NCI-H1417 (cell line): ENCODE measurements at regions not wholly inside any gene's neighbourhood (a gene's known extent, or its start where the extent isn't known, plus 50 kb on each side); places are given as distances from the start of the nearest gene placed in this dataset.

ENCODE experiments used
- DNase-seq, 3 experiments: peaks; one replicate each; lab custom pipeline; 2025; lab: John Stamatoyannopoulos, UW

DNA sequence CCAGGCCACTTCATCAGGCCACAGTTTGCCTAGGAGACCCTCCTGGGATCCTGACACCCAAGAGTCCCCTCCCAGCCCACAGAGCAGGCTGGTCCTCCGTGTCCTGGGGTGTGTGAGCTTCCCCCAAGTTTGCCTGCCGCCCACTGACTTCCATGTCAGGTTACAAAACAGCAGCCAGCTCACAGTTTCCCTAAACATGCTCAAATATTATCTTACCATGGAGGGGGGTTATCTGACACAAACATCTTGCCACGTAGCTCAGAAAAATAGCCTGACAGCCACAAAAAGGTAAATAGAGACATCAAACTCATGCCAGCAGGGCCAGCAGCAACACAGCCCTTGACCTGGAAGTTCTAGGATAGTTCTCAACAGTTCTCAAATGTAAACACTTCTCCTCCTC, 346.5 kb downstream of the TNS1 start:
- DNase-seq: no peak

- no peak for DNase-seq
Measured at GRCh38 chr2:217655651-217656050, 347.1 kb downstream of the TNS1 start.

DNA sequence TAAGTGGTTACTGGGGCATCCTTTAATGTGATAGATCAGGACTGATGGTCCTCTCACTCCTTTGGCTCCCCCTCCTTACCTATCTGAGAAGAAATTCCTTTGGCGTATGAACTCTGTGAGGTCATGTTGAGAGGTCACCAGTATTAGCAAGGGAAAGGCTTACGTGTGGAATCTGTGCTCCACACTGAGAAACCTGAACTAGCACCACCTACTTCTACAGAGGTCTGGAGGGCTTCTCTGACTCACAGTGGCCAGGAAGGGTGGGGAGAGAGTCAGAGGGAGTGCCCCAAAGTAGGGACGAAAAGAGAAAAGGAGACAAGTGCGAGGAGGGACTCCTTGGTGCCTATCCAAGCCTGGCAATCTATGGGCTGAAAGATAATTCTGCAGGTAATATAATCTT, 348.6 kb downstream of the TNS1 start:
- no peak for DNase-seq

DNA sequence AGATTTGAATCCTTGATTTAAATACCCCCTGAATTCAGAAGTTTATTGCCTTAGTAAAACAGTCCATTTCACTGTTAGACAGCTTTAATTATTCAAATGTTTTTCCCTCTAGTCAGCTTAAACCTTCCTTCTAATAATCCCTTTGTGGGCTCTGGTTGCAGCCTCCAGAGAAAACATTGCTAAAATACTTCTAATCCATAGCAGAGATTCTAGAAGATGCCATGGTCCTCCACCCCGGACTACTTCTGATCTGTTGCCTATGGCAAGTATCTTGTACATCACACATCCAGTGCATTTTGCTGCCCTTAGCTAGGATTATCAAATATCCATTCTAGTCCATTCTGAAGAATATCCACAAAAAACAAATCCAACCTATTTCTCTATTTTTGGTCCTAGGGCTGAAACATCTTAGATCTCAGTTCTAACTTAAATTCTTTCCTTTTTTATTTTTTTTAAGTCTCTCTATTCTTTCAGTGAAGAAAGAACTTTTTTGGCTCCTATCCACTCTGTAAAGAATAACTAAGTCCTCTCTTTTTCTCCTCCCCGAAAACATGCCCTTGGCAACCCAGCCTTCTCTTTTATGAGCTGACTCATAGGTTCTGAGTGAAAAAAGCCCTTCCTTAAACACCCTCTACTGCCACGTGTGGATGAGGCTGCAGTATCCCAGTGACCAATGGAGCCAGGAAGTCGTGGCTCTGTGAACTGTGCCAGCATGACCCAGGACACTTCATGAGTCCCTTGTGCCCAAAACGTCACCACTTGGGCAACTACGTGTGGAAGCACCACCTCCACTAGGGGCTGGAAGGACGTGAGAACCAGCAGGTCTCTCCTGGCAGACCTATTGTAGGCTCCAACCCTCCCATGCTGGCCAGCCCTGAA, 349.8 kb downstream of the TNS1 start:
- no peak for DNase-seq

- DNase-seq: peak; percentile 18 to 60 (median 47)
Measured at GRCh38 chr2:217650716-217651360, 352.0 kb downstream of the TNS1 start.

DNA sequence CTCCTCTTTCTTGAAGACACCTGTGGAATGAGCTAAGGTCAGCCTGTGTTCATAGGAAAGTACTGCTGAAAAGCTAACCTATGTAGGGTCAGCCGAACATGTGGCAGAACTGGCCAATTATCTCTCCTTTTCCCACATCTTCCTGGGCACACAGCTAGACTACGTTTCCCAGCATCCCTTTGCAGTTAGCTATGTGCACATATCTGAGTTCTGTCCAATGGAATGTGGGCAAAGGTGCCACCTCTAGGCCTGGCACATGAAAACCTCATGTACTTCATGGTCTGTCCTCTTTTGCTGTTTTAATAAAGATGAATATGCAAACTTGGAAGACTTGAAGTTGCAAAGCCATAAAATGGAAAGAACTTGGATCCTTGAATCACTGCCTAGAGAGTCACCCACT, 352.6 kb downstream of the TNS1 start:
- DNase-seq: no peak

DNA sequence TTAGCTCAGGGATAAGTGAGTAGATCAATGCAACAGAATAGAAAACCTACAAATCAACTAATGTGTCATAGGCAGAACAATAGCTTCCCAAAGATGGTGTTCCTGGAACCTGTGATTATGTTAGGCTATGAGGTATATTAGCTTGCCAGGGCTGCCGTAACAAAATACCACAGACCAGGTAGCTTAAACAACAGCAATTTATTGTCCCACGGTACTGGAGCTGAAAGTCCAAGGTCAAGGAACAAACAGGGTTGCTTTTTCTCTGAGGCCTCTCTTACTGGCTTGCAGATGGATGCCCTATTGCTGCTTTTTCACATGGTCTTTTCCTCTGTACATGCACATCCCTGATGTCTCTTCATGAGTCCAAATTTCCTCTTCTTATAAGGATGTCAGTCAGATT, 354.9 kb downstream of the TNS1 start:
- DNase-seq: peak in 2 of 3 experiments; percentile 9 to 44

- no peak for DNase-seq
Measured at GRCh38 chr2:217647226-217647625, 355.6 kb downstream of the TNS1 start.

DNA sequence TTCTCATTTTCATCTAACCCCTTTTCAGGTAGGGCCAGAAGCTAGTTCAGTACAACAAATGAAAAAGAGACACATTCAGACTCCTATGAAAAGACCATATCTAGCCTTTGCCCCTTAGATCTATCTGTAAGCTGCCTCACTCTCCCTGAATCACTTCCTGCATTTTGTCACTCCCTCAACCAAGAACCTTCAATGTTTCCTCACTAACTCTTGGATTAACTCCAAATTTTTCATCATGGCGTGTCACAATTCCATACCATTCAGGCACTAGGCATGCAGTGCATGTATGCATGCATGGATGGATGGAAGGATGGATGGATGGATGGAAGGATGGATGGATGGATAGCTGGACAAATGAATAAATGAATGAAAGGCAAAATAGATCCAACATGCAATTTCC, 356.9 kb downstream of the TNS1 start:
- DNase-seq: no peak

GRCh38 chr2:217643789-217644301, 358.9 kb downstream of the TNS1 start:
- DNase-seq: no peak

DNA sequence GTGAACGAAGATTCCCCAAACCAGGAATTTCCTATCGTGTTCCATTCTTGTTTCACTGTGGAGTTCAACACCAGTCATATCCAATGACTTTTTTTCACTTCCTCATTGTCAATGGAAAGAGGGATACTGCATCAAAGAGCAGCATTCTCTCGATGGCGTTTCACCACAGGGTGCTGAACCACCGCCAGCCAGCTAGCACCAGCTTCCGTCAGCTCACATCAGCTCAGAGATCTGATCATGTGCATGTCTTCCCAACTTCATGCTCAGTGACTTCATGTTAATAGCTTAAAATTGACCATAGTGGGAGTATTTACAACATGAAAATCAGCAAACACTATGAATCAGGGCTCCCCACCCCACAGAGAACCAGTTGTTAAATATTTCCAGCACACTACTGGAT, 359.9 kb downstream of the TNS1 start:
- no peak for DNase-seq

GRCh38 chr2:217641960-217642359, 360.8 kb downstream of the TNS1 start:
- no peak for DNase-seq

DNA sequence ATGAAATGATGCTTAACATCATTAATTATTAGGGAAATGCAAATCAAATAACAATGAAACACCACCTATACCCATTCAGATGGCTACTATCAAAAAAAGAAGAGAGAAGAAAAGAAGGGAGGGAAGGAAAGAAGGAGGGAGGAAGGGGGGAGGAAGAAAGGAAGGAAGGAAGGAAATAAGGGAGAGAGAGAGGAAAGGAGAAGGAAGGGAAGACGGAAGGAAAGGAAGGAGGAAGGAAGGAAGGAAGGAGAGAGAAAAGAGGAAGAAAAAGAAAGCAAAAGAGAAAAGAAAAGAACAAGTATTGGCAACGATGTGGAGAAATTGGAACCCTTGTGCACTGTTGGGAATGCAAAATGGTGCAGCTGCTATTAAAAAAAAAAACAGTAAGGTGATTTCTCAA, 363.3 kb downstream of the TNS1 start:
- DNase-seq: no peak

DNA sequence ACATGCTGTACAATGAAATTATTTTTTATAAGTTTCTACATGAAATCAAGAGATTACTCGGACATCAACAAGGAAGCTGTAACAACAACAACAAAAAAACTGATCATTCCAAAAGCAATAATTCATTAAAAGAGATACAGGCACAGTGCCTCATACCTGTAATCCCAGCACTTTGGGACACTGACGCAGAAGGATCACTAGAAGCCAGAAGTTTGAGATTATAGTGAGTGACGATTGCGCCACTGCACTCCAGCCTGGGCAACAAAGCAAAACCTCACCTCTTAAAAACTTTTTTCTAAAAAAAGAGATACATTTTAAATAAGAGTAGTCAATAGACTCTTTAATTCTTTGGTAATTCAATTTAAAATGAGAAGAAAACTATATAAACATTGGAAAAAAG, 364.3 kb downstream of the TNS1 start:
- DNase-seq: no peak

GRCh38 chr2:217638031-217638430, 364.8 kb downstream of the TNS1 start:
- no peak for DNase-seq

GRCh38 chr2:217636991-217637561, 365.7 kb downstream of the TNS1 start:
- peak in 1 of 3 experiments; percentile 13 for DNase-seq

DNA sequence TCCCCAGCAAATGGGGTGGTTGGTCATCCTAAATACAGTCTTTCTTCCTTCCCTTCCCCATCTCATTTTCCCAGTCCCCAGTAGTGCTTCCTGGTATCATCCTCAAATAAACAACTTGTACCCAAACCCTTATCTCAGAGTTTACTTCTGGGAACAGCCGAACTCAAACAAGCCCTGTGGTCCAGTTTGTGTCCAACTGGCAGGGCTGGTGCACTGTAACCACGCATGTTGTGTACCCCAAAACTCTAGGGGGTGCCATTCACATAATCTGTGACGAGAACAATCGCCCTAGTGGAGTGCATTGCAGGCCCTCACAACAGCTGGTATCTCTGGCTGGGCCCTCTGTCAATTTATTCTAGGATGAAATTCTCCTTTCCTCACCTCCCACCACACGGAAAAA, 366.2 kb downstream of the TNS1 start:
- DNase-seq: no peak

DNA sequence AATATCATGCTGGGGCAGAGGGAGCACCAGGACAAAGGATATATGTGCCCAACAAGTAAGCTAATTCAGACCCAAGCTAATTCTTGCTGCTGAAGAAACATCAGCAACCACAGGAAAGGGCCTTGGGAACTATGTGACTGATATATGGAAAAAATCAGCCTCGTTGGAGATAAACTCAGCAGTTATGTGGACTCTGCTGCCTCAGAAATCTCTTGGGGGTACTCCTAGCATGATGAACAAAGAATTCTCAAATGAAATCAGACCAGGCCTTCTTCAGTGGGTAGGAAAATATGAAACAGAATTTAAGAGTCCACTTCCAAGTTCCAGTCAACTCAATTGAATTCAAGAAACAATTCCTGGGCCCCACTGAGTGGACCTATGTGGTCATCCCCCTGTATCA, 367.9 kb downstream of the TNS1 start:
- DNase-seq: no peak

- no peak for DNase-seq
Measured at GRCh38 chr2:217632043-217632442, 370.8 kb downstream of the TNS1 start.

DNA sequence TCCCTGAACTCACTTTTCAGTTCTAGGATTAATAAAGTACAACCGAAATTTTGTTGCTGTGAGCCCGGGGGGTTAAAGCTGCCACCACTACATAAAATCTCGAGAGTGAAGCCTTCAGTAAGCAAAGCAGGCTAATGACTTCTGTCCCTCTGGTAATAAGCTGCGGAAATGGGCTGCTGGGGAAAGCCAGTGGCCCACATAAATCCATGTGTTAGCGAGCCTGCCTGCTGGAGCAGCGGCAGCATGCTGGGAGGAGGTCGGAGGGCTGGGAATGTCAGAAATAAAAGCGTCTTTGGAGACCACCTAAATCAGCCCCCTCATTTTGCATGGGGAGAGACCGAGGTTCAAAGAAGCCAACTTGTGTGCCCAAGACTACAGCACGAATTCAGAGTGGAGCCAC, 371.7 kb downstream of the TNS1 start:
- DNase-seq: no peak

GRCh38 chr2:217629347-217629746, 373.4 kb downstream of the TNS1 start:
- no peak for DNase-seq

GRCh38 chr2:217628061-217628460, 374.7 kb downstream of the TNS1 start:
- DNase-seq: no peak

- DNase-seq: no peak
Measured at GRCh38 chr2:217626926-217627325, 375.9 kb downstream of the TNS1 start.
